ENCODE measurements at regions not wholly inside any gene's neighbourhood (a gene's known extent, or its start where the extent isn't known, plus 50 kb on each side); places are given as distances from the start of the nearest gene placed in this dataset.

- DNase-seq: no peak
- intact Hi-C loops (cut with DNase I): no loop called here
Measured at GRCh38 chr16:80077696-80078095, 463.1 kb upstream of the DYNLRB2 start.

- DNase-seq: no peak
- intact Hi-C loops (cut with DNase I): no loop called here
Measured at GRCh38 chr16:80074329-80074728, 466.5 kb upstream of the DYNLRB2 start.

GRCh38 chr16:80071964-80072456 lies 468.8 kb upstream of the DYNLRB2 start:
- intact Hi-C loops (cut with DNase I): no loop called here
- no peak for DNase-seq

- intact Hi-C loops (cut with DNase I): no loop called here
- DNase-seq: peak in 38 of 42 donors; percentile 13 to 87 (median 47)
Measured at GRCh38 chr16:80066805-80067580, 466.5 kb upstream of the MAF start.

GRCh38 chr16:80065541-80065940 lies 465.0 kb upstream of the MAF start:
- intact Hi-C loops (cut with DNase I): no loop called here
- DNase-seq: peak in 4 of 42 donors; percentile 12 to 49 (median 28)

- no peak for DNase-seq
- intact Hi-C loops (cut with DNase I): no loop called here
Measured at GRCh38 chr16:80063713-80064069, 463.2 kb upstream of the MAF start.

- intact Hi-C loops (cut with DNase I): no loop called here
- DNase-seq: no peak
Measured at GRCh38 chr16:80063031-80063712, 462.6 kb upstream of the MAF start.

- DNase-seq: no peak
- intact Hi-C loops (cut with DNase I): no loop called here
Measured at GRCh38 chr16:80062361-80063030, 462.0 kb upstream of the MAF start.

- no peak for DNase-seq
- intact Hi-C loops (cut with DNase I): no loop called here
Measured at GRCh38 chr16:80060470-80060869, 459.9 kb upstream of the MAF start.

GRCh38 chr16:80059836-80060235 lies 459.3 kb upstream of the MAF start:
- no peak for DNase-seq
- intact Hi-C loops (cut with DNase I): no loop called here

GRCh38 chr16:80058214-80058613 lies 457.7 kb upstream of the MAF start:
- intact Hi-C loops (cut with DNase I): no loop called here

GRCh38 chr16:80056324-80056723 lies 455.8 kb upstream of the MAF start:
- intact Hi-C loops (cut with DNase I): no loop called here
- no peak for DNase-seq

More at GRCh38 chr16:80058214-80058613, 457.7 kb upstream of the MAF start:
- peak in 27 of 42 donors; percentile 12 to 59 (median 22) for DNase-seq

GRCh38 chr16:80055831-80056230 lies 455.3 kb upstream of the MAF start:
- intact Hi-C loops (cut with DNase I): no loop called here
- no peak for DNase-seq

GRCh38 chr16:80054647-80055046 lies 454.1 kb upstream of the MAF start:
- no peak for DNase-seq
- intact Hi-C loops (cut with DNase I): no loop called here

GRCh38 chr16:80051040-80051439 lies 450.5 kb upstream of the MAF start:
- intact Hi-C loops (cut with DNase I): no loop called here
- no peak for DNase-seq

- no peak for DNase-seq
- intact Hi-C loops (cut with DNase I): no loop called here
Measured at GRCh38 chr16:80048250-80048649, 447.7 kb upstream of the MAF start.

- DNase-seq: no peak
Measured at GRCh38 chr16:80047842-80048241, 447.3 kb upstream of the MAF start.

GRCh38 chr16:80046848-80047247 lies 446.3 kb upstream of the MAF start:
- intact Hi-C loops (cut with DNase I): no loop called here

More at GRCh38 chr16:80047842-80048241, 447.3 kb upstream of the MAF start:
- intact Hi-C loops (cut with DNase I): no loop called here

GRCh38 chr16:80046261-80046660 lies 445.7 kb upstream of the MAF start:
- DNase-seq: no peak
- intact Hi-C loops (cut with DNase I): no loop called here

More at GRCh38 chr16:80046848-80047247, 446.3 kb upstream of the MAF start:
- DNase-seq: no peak

- no peak for DNase-seq
- intact Hi-C loops (cut with DNase I): no loop called here
Measured at GRCh38 chr16:80045861-80046260, 445.3 kb upstream of the MAF start.

Measured in head of caudate nucleus (tissue), 42 donors.